Upper lobe of left lung (tissue), 4 donors: ENCODE measurements at regions not wholly inside any gene's neighbourhood (a gene's known extent, or its start where the extent isn't known, plus 50 kb on each side); places are given as distances from the start of the nearest gene placed in this dataset.

ENCODE experiments used
- CTCF ChIP-seq, 6 experiments: fragments of 450-650 bp in 4 of 6; fragments of 200-600 bp in 2 of 6; sonication (generic) in 2 of 6; IDR thresholded peaks; one replicate each; pipeline ENCODE4 v1.5.1; 2016 to 2019; ENCODE audit warnings: antibody characterized with exemption in 6 of 6
- POLR2AphosphoS5 ChIP-seq, 2 donors: sonication (generic); formaldehyde crosslinking; IDR thresholded peaks; one replicate each; pipeline ENCODE4 v1.5.1; 2017; ENCODE audit warnings: antibody characterized with exemption in 2 of 2

GRCh38 chr11:112627588-112628045 lies 333.6 kb upstream of the NCAM1 start:
- TF ChIP-seq CTCF (IDR thresholded peaks at IDR 0.05) (no peak), POLR2AphosphoS5 (IDR thresholded peaks at IDR 0.05) (no peak)
